ENCODE measurements at regions not wholly inside any gene's neighbourhood (a gene's known extent, or its start where the extent isn't known, plus 50 kb on each side); places are given as distances from the start of the nearest gene placed in this dataset.

GRCh38 chr3:159150180-159150579 lies 348.3 kb downstream of the MFSD1 start:
- TF ChIP-seq POLR2A (IDR thresholded peaks at IDR 0.05) (no peak), CTCF (IDR thresholded peaks at IDR 0.05 in 8 of 11, conservative IDR thresholded peaks at IDR 0.05 in 3 of 11) (no peak)

All from spleen (tissue), 7 donors.